ENCODE measurements at regions not wholly inside any gene's neighbourhood (a gene's known extent, or its start where the extent isn't known, plus 50 kb on each side); places are given as distances from the start of the nearest gene placed in this dataset.

DNA sequence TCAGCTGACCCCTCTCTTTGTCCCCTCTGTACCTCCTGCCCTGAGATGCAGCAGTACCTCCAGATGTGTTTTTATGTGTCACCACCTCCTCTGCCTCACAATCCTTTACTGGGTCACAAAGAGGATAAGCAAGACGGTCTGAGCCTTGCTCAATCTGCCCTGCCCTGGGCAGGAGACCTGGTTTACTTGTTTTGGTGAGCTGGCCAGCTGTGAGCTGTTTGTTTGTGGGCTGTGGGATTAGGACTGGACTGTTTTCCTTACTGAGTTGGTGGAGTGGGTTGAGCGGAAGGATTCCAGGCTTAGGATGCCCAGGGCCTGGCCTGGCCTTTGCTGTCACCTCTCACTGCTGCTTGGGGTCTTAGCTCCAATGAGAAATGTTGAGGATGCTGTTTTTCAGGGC lies 299.5 kb downstream of the SRBD1 start:
- peaks cover 0 to under 1% (median 0%) of the 10 kb centered on the region in 7 donors for H3K27me3 ChIP-seq (replicated peaks in 1 of 7)
- no peak overlapping the region for H3K27ac ChIP-seq
- DNase-seq = no peak
- no peak for TF ChIP-seq POLR2AphosphoS5 (IDR thresholded peaks at IDR 0.05)
- no peaks in the 10 kb centered on the region for H3K36me3 ChIP-seq
- no peaks in the 10 kb centered on the region for H3K9me3 ChIP-seq
- intact Hi-C loops (cut with DNase I; ENCODE audit: low total_unique reads) = no loop called here
- no peak overlapping the region for H3K4me3 ChIP-seq
- WGBS, 5 donors = 50 to 84% (median 78%) methylated on average over 2 of the region's 2 CpGs
- H3K4me1 ChIP-seq = no peaks in the 10 kb centered on the region

DNA sequence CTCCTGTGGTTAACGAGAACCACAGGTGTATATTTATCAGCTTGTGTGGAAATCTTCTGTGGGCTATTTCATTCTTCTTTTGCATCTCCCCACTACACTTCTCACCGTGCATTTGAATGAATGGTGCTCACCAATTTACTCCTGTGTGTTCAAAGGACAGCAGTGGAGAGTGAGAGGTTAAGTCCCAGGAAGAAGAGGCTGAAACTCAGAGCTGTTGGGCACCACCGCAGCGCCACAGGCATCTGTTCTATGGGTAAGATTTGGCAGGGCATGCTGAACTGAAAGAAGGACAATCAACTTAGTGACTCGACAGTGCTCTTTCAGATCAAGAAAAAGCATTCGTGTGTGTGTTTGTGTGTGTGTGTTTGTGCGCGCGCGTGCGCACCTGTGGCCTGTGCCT lies 297.9 kb upstream of the SIX2 start:
- 87 to 92% (median 90%) methylated on average over 11 of the region's 11 CpGs for WGBS, 5 donors
- no peak for DNase-seq
- H3K27ac ChIP-seq = no peak overlapping the region

DNA sequence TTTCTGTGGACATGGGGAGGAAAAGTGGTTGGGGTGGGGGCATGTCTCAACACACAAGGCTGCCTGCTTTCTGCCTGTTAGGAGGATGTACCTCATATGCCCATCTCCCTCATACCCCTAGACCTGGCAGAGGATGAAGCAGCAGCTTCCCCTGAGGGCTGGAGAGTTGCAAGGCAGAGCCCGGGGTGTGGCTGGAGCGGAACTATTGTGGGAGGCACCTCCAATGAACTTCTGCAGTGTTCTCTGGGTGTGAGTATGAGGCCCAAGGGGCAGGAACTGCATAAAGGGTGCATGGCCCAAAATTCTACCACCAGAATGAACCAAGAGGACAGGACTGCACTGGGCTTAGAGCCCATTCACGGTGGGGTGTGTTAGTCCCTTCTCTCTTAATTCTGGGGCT lies 296.3 kb upstream of the SIX2 start:
- no peak for DNase-seq
- intact Hi-C loops (cut with DNase I; ENCODE audit: low total_unique reads) = no loop called here

More for the DNA sequence above, 297.9 kb upstream of the SIX2 start:
- Histone ChIP-seq H3K9me3 (no peaks in the 10 kb centered on the region), H3K4me3 (no peak overlapping the region), H3K36me3 (no peaks in the 10 kb centered on the region), H3K4me1 (no peaks in the 10 kb centered on the region), H3K27me3 (replicated peaks in 1 of 7) (peaks cover 0 to 13% (median 0%) of the 10 kb centered on the region in 7 donors)
- no peak for TF ChIP-seq POLR2AphosphoS5 (IDR thresholded peaks at IDR 0.05)
- intact Hi-C loops (cut with DNase I; ENCODE audit: low total_unique reads) = no loop called here

DNA sequence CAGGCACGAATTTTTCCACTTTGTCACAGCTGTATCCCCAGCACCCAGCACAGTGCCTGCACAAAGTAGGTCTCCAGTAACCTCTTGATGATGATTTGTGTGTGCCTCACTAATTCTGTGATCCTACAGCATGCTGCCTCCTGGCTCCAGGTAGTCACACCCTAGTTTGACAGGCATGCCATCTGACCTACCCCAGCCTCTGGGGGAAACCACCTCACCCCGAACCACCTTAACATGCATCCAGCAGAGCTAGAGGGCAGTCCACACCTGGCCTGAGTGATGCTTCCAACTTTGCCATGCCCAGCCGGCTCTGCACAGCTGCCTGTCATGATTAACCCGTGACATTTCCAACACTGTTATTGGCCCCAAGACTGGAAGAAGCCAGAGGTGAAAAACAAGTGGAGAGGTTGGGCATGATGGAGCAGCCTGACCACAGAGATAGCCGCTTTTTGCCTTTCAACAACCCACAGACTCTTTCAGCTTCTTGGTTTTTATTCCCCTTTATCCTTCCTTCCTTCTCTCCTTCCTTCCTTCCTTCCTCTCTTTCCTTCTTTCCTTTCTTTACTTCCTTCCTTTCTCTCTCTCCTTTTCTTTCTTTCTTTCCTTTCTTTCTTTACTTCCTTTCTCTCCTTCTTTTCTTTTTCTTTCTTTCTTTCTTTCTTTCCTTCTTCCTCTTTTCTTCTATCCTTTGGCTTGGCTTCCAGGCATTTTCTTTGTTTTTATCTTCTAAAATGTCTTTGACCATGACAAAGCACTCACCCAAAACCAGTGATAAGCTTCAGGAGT lies 294.4 kb upstream of the SIX2 start:
- no peaks in the 10 kb centered on the region for H3K9me3 ChIP-seq
- DNase-seq = no peak
- H3K36me3 ChIP-seq = no peaks in the 10 kb centered on the region
- TF ChIP-seq, protein P1, sequence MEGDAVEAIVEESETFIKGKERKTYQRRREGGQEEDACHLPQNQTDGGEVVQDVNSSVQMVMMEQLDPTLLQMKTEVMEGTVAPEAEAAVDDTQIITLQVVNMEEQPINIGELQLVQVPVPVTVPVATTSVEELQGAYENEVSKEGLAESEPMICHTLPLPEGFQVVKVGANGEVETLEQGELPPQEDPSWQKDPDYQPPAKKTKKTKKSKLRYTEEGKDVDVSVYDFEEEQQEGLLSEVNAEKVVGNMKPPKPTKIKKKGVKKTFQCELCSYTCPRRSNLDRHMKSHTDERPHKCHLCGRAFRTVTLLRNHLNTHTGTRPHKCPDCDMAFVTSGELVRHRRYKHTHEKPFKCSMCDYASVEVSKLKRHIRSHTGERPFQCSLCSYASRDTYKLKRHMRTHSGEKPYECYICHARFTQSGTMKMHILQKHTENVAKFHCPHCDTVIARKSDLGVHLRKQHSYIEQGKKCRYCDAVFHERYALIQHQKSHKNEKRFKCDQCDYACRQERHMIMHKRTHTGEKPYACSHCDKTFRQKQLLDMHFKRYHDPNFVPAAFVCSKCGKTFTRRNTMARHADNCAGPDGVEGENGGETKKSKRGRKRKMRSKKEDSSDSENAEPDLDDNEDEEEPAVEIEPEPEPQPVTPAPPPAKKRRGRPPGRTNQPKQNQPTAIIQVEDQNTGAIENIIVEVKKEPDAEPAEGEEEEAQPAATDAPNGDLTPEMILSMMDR (IDR thresholded peaks at IDR 0.05 in 8 of 11, conservative IDR thresholded peaks at IDR 0.05 in 3 of 11) = no peak
- TF ChIP-seq POLR2A (IDR thresholded peaks at IDR 0.05) (no peak), POLR2AphosphoS5 (IDR thresholded peaks at IDR 0.05) (no peak)
- H3K4me1 ChIP-seq = no peaks in the 10 kb centered on the region
- peaks cover 0 to 13% (median 0%) of the 10 kb centered on the region in 7 donors for H3K27me3 ChIP-seq (replicated peaks in 1 of 7)
- H3K4me3 ChIP-seq = no peak overlapping the region
- intact Hi-C loops (cut with DNase I; ENCODE audit: low total_unique reads) = no loop called here
- WGBS, 5 donors = 64 to 81% (median 77%) methylated on average over 5 of the region's 5 CpGs
- H3K27ac ChIP-seq = no peak overlapping the region

More for the DNA sequence above, 296.3 kb upstream of the SIX2 start:
- peaks cover 0 to 13% (median 0%) of the 10 kb centered on the region in 7 donors for H3K27me3 ChIP-seq (replicated peaks in 1 of 7)
- TF ChIP-seq POLR2AphosphoS5 (IDR thresholded peaks at IDR 0.05) = no peak
- TF ChIP-seq, protein P1 (IDR thresholded peaks at IDR 0.05 in 8 of 11, conservative IDR thresholded peaks at IDR 0.05 in 3 of 11) = no peak
- TF ChIP-seq POLR2A (IDR thresholded peaks at IDR 0.05) = no peak
- H3K36me3 ChIP-seq = no peaks in the 10 kb centered on the region
- H3K9me3 ChIP-seq = no peaks in the 10 kb centered on the region
- H3K27ac ChIP-seq = no peak overlapping the region
- no peaks in the 10 kb centered on the region for H3K4me1 ChIP-seq
- H3K4me3 ChIP-seq = no peak overlapping the region
- 53 to 91% (median 84%) methylated on average over 2 to 3 of the region's 3 CpGs for WGBS, 5 donors

Measured in spleen (tissue), 11 donors.